AG09319 (cell line): ENCODE measurements at regions not wholly inside any gene's neighbourhood (a gene's known extent, or its start where the extent isn't known, plus 50 kb on each side); places are given as distances from the start of the nearest gene placed in this dataset.

Experiments
- DNase-seq: peaks from one replicate; pipeline ENCODE4 v3.0.0-alpha.2; 2010; ENCODE audit warnings: low read depth; ENCODE audit errors: extremely low read depth
- TF ChIP-seq, protein P1 (sequence below): IDR thresholded peaks from 2 replicates; pipeline ENCODE4 v1.5.1; 2011; ENCODE audit warnings: low read depth, mild to moderate bottlenecking, inconsistent platforms, low read length, moderate library complexity

DNA sequence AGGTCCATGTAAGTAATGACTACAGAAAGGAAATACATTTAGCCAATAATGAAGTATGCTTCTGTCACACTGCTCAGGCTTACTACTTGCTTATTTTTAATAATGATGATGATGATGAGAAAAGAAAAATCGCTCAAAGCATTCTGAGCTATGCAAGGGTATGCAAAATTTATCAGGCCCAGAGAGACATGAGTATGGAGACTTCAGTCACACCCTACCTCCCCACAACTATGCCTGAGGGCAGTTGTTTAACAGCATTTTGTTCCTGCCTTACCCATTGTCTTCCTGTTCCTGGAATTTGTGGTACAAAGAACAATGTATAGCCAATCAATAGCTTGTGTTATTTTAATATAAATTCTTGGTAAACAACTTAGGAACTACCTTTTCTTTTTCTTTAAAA is 232.6 kb upstream of the ZBED5 start:
- TF ChIP-seq, protein P1, sequence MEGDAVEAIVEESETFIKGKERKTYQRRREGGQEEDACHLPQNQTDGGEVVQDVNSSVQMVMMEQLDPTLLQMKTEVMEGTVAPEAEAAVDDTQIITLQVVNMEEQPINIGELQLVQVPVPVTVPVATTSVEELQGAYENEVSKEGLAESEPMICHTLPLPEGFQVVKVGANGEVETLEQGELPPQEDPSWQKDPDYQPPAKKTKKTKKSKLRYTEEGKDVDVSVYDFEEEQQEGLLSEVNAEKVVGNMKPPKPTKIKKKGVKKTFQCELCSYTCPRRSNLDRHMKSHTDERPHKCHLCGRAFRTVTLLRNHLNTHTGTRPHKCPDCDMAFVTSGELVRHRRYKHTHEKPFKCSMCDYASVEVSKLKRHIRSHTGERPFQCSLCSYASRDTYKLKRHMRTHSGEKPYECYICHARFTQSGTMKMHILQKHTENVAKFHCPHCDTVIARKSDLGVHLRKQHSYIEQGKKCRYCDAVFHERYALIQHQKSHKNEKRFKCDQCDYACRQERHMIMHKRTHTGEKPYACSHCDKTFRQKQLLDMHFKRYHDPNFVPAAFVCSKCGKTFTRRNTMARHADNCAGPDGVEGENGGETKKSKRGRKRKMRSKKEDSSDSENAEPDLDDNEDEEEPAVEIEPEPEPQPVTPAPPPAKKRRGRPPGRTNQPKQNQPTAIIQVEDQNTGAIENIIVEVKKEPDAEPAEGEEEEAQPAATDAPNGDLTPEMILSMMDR = no peak

DNA sequence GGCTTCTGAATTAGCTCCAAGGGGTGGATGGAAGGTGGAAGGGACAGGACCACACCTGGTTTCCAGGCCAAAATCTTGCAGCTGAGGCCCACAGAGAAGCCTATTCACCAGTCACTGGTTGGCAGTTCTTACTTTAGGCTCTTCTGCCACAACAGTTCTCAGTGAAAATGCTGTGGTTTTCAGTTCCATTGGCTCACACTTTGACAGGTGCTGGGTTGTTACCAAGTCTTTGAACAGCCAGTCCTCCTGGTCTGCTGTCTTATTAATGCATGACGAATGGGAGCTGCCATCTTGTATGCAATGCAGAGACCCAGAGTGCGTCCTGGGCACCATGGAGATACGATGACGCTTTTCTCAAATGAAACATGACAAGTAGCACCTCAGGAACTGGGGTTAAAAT is 232.0 kb upstream of the ZBED5 start:
- TF ChIP-seq, protein P1 = no peak
- DNase-seq = no peak

More for the DNA sequence above, 232.6 kb upstream of the ZBED5 start:
- DNase-seq = no peak

DNA sequence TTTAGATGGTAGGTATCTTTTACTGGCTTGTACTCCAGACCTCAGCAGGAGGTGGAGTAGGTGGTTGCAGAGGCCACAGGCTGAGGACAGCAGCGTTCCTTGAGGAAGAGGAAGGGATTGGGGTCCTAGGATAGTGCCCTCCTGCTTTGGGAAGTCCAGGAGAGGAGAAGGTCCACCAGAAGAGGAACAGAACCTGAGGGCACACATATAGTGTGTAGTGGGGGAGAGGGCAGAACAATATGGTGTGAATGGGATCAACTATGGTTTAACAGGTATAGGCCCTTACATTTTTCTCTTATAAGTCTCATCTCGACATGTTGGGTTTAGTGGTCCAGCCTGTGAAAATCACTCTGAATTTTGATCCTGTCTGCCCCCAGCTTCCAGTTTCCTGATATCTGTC is 229.1 kb upstream of the ZBED5 start:
- TF ChIP-seq, protein P1 = no peak
- DNase-seq = no peak

DNA sequence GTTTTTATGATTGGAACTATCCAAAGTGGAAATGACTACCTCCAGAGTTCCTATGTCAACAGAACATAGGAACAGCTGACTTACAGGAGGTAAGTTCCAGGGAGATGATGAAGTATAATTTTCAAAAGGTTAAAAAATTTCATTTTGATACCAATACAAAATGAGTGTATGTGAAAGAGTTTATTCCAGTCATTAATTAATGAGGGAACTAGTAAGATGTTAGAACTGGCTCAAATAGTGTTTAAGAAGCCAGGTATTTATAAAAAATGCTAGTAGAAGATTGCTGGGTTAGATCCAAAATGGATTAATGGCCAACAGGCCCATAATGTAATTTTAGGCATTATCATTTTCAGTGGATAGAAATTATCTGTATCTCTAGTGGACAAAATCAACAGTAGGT is 227.7 kb upstream of the ZBED5 start:
- TF ChIP-seq, protein P1 = no peak
- no peak for DNase-seq

DNA sequence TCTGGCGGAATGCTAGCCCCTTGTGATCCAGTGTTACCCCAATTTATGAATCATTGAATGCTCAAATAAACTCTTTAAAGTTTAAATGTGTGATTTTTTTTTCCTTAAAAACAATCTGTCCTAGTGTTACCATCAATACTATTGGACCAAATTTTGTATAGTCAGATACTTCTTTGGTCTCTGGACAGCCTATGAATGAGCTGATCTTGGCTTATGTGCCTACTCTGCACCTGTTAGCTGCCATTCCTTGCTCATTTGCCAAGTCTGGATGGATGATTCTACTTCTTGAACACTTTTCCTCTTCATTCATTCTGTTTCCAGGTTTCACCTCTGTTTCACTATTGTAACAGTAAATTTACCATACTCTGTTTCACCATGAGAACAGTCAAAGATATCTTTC is 226.5 kb upstream of the ZBED5 start:
- DNase-seq = no peak
- TF ChIP-seq, protein P1 = no peak

DNA sequence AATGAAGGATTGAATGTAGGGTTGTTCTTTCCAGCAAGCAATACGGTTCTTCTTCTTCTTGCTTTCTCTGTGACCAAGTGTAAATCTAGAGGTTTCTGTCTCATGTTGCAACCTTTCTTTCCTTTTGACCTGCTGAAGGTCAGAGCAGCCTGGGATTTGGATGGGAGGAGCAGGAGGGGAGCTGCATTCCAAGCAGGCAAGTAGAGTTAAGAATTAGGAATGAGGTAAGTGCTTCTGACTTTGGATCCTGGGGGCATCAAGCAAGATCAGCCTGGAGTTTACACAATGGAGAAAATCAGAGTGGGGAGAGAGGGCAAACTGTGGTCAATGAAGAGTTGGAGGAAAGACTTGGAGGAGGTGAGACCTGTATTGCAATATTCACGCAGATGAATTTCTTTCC is 225.6 kb upstream of the ZBED5 start:
- DNase-seq = no peak
- TF ChIP-seq, protein P1 = no peak

DNA sequence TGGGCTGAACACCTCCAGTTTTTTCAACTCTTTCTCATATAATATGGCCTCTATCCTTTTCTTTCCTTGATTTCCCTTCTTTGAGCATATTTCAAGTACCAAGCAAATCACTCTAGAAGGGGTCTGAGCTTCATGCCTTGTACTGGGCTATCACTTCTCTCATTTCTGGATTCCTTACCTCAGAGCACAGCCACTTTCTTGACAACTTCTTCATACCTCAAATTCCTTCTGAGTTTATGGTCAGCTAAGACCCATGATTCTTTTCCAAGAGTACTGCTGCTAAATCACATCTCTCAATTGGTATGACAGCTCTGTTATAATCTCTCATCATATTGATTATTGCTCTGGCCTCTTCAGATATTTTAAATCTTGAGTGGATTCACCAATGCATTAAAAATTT is 224.8 kb upstream of the ZBED5 start:
- TF ChIP-seq, protein P1 = no peak
- DNase-seq = no peak
